ENCODE measurements at regions not wholly inside any gene's neighbourhood (a gene's known extent, or its start where the extent isn't known, plus 50 kb on each side); places are given as distances from the start of the nearest gene placed in this dataset.
"Not testable (repeated sequence)": the region's sequence is repeated elsewhere in the genome, so short reads cannot be mapped to it uniquely, and the experiment has no call there.

DNA sequence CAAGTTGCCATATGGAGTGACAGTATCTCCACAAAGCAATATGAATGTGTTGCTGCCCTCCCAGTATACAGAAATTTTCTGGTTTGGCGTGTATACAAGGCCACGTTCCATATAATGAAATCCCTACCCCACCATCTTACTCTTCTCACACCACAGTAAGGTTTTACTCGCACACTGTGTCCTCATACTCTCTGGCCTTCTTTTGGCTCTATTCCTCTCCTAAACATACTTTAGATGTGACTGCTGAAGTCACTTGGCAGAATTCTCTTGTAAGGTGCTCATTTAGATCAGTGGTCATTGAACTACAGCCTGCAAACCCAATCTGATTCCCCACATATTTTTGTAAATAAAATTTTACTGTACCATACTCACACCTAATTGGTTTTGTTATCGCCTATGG, 123.2 kb downstream of the RFPL4B start:
- peak; percentile 4 for DNase-seq
- H3K27ac Mint-ChIP-seq: peak overlapping the region; percentile 38
- H3K4me1 Mint-ChIP-seq (ENCODE audit: low read depth): peaks cover 51% of the 10 kb centered on the region
- no peaks in the 10 kb centered on the region for H3K36me3 Mint-ChIP-seq (ENCODE audit: low read depth)
- no peaks in the 10 kb centered on the region for H3K9me3 Mint-ChIP-seq
- TF ChIP-seq, protein P1, sequence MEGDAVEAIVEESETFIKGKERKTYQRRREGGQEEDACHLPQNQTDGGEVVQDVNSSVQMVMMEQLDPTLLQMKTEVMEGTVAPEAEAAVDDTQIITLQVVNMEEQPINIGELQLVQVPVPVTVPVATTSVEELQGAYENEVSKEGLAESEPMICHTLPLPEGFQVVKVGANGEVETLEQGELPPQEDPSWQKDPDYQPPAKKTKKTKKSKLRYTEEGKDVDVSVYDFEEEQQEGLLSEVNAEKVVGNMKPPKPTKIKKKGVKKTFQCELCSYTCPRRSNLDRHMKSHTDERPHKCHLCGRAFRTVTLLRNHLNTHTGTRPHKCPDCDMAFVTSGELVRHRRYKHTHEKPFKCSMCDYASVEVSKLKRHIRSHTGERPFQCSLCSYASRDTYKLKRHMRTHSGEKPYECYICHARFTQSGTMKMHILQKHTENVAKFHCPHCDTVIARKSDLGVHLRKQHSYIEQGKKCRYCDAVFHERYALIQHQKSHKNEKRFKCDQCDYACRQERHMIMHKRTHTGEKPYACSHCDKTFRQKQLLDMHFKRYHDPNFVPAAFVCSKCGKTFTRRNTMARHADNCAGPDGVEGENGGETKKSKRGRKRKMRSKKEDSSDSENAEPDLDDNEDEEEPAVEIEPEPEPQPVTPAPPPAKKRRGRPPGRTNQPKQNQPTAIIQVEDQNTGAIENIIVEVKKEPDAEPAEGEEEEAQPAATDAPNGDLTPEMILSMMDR (IDR thresholded peaks at IDR 0.05): no peak
- no peak overlapping the region for H3K4me3 Mint-ChIP-seq
- no peaks in the 10 kb centered on the region for H3K27me3 Mint-ChIP-seq (ENCODE audit: insufficient read depth)

DNA sequence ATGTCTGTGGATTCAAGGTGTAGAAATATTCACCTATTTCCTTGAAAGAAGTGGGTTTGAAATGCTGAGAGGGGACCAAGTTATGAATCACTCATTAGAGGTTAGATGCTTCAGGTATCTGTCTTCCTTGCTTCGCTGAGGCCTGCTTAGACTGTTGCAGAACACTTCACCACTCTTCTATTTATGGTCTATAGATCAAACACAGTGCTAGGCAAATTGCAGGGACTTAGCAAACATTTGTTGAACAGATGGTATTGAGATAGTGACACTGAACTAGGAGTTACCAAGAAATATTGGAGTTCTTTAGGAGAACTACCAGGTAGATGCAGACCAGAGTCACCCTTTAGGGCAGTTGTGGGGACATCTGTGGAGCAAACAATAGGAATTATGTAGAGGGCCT, 123.8 kb downstream of the RFPL4B start:
- H3K27ac Mint-ChIP-seq: no peak overlapping the region
- no peaks in the 10 kb centered on the region for H3K9me3 Mint-ChIP-seq
- H3K4me3 Mint-ChIP-seq: no peak overlapping the region
- no peaks in the 10 kb centered on the region for H3K27me3 Mint-ChIP-seq (ENCODE audit: insufficient read depth)
- TF ChIP-seq, protein P1 (IDR thresholded peaks at IDR 0.05): no peak
- DNase-seq: no peak
- H3K36me3 Mint-ChIP-seq (ENCODE audit: low read depth): no peaks in the 10 kb centered on the region
- peaks cover 48% of the 10 kb centered on the region for H3K4me1 Mint-ChIP-seq (ENCODE audit: low read depth)

DNA sequence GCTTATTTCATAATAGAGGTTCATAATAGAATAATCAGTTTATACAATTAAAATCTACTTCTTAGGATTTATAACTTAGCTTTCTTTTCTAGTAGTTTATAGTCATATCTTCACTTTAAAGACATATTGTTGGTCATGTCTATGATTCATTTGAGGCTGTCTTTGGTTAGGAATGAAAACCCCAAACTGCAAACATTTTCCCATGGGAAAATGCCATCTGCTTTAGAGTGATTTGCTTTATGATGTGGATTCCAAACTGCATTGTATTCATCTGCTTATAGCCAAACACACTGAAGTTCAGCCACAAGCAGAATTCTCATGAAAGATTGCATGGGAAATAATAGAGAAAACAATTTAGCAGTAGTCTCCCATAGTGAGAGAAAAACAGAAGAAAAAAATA, 128.0 kb downstream of the RFPL4B start:
- Mint-ChIP-seq H3K4me1 (ENCODE audit: low read depth) (peaks cover 17% of the 10 kb centered on the region), H3K27ac (peak overlapping the region; percentile 54)
- TF ChIP-seq, protein P1 (IDR thresholded peaks at IDR 0.05): no peak

DNA sequence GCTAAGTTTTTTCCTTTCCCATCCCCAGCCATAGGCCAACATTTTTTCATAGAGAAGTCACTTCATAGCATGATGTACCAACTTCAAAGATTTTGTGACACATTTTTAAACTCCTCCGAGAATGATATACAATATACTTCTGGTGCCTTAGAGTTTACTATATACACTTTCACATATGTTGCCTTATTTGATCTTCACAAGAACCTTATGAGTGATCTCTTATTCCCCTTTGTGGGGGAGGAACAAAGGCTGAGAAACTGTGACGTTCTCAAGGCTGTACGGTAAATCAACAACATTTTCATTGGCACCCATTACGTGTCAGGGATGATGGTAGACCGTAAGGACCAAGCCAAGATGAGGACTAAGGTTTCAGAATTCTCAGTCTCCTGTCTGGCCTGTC, 130.0 kb downstream of the RFPL4B start:
- no peaks in the 10 kb centered on the region for H3K9me3 Mint-ChIP-seq
- no peak overlapping the region for H3K27ac Mint-ChIP-seq
- H3K36me3 Mint-ChIP-seq (ENCODE audit: low read depth): no peaks in the 10 kb centered on the region
- H3K4me1 Mint-ChIP-seq (ENCODE audit: low read depth): peaks cover 18% of the 10 kb centered on the region
- TF ChIP-seq, protein P1 (IDR thresholded peaks at IDR 0.05): no peak
- no peak overlapping the region for H3K4me3 Mint-ChIP-seq
- DNase-seq: no peak
- no peaks in the 10 kb centered on the region for H3K27me3 Mint-ChIP-seq (ENCODE audit: insufficient read depth)

More for the DNA sequence above, 128.0 kb downstream of the RFPL4B start:
- Mint-ChIP-seq H3K36me3 (ENCODE audit: low read depth) (no peaks in the 10 kb centered on the region), H3K27me3 (ENCODE audit: insufficient read depth) (no peaks in the 10 kb centered on the region), H3K9me3 (no peaks in the 10 kb centered on the region), H3K4me3 (no peak overlapping the region)
- DNase-seq: peak; percentile 73

DNA sequence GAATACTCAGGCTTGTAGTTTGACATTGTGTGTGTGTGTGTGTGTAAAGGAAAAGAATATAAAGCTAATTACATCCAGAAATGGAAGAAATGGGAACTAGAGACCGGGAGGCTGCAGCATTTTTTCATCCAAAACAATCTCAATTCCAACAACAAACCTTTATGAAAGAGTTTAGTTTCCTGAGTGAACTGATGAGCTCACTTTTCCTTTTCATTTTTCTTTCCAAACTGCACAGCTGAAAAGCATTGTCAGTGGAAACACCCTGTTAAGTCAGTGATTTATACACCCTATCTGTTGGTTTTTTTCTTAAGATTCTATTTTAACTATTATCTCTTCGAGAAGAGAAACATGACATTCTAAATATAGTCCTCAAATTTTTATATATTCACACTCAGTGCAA, 130.9 kb downstream of the RFPL4B start:
- DNase-seq: no peak

DNA sequence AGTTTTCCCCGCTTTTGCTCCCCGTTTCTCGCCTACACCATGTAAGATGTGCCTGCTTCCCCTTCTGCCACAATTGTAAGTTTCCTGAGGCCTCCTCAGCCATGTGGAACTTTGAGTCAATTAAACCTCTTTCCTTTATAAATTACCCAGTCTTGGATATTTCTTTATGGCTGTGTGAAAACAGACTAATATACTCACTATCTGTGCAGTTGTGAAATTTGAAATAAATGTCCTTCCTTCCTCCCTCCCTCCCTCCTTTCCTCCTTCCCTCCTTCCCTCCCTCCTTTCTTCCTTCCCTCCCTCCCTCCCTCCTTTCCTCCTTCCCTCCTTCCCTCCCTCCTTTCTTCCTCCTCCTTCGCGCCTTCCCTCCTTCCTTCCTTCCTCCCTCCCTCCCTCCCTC, 132.8 kb downstream of the RFPL4B start:
- H3K4me3 Mint-ChIP-seq; H3K9me3 Mint-ChIP-seq; H3K27ac Mint-ChIP-seq; DNase-seq; H3K36me3 Mint-ChIP-seq (ENCODE audit: low read depth); H3K27me3 Mint-ChIP-seq (ENCODE audit: insufficient read depth): not testable (repeated sequence)
- H3K4me1 Mint-ChIP-seq (ENCODE audit: low read depth): peaks cover 18% of the 10 kb centered on the region

More for the DNA sequence above, 130.9 kb downstream of the RFPL4B start:
- TF ChIP-seq, protein P1 (IDR thresholded peaks at IDR 0.05): no peak
- H3K4me1 Mint-ChIP-seq (ENCODE audit: low read depth): peaks cover 18% of the 10 kb centered on the region
- H3K36me3 Mint-ChIP-seq (ENCODE audit: low read depth): no peaks in the 10 kb centered on the region
- no peaks in the 10 kb centered on the region for H3K9me3 Mint-ChIP-seq
- H3K27me3 Mint-ChIP-seq (ENCODE audit: insufficient read depth): no peaks in the 10 kb centered on the region
- H3K4me3 Mint-ChIP-seq: no peak overlapping the region
- no peak overlapping the region for H3K27ac Mint-ChIP-seq

All from HFFc6 (cell line).